GM12892 (cell line): ENCODE measurements at regions not wholly inside any gene's neighbourhood (a gene's known extent, or its start where the extent isn't known, plus 50 kb on each side); places are given as distances from the start of the nearest gene placed in this dataset.

Source experiments
- POLR2A ChIP-seq: IDR thresholded peaks from 2 replicates; pipeline ENCODE4 v1.6.1; 2011; ENCODE audit warnings: low read depth, low read length, control low read depth
- POLR2AphosphoS5 ChIP-seq: IDR thresholded peaks from 2 replicates; pipeline ENCODE4 v1.6.1; 2011; ENCODE audit warnings: low read depth, low read length, control low read depth
- TAF1 ChIP-seq: IDR thresholded peaks from 2 replicates; pipeline ENCODE4 v1.6.1; 2011; ENCODE audit warnings: low read depth, mild to moderate bottlenecking, control low read depth, low read length, borderline replicate concordance

GRCh38 chr18:22045221-22045918 lies 124.0 kb upstream of the GATA6 start:
- TF ChIP-seq POLR2A (no peak), POLR2AphosphoS5 (no peak), TAF1 (no peak)
